NCI-H82 treated with DMSO at 0.1 percent for 48 hours (cell line): ENCODE measurements at regions not wholly inside any gene's neighbourhood (a gene's known extent, or its start where the extent isn't known, plus 50 kb on each side); places are given as distances from the start of the nearest gene placed in this dataset.
"Not testable (repeated sequence)": the region's sequence is repeated elsewhere in the genome, so short reads cannot be mapped to it uniquely, and the experiment has no call there.

Source experiments
- DNase-seq: peaks from one replicate; lab custom pipeline; 2025; ENCODE audit not compliant: unreplicated experiment; lab: John Stamatoyannopoulos, UW

GRCh38 chrX:63581906-63582305, 203.1 kb downstream of the ARHGEF9 start:
- no peak for DNase-seq

- no peak for DNase-seq
These were observed 203.6 kb downstream of the ARHGEF9 start for GRCh38 chrX:63581398-63581797.

GRCh38 chrX:63576533-63576932, 208.5 kb downstream of the ARHGEF9 start:
- DNase-seq: no peak

- not testable (repeated sequence) for DNase-seq
These were observed 209.3 kb downstream of the ARHGEF9 start for GRCh38 chrX:63575700-63576099.

- no peak for DNase-seq
These were observed 215.7 kb upstream of the SPIN4 start for GRCh38 chrX:63566856-63567255.

- DNase-seq: no peak
These were observed 210.3 kb upstream of the SPIN4 start for GRCh38 chrX:63561425-63561824.

- DNase-seq: peak; percentile 84
These were observed 209.6 kb upstream of the SPIN4 start for GRCh38 chrX:63560601-63561218.

- DNase-seq: no peak
These were observed 200.7 kb upstream of the SPIN4 start for GRCh38 chrX:63551856-63552255.

- no peak for DNase-seq
These were observed 179.5 kb upstream of the SPIN4 start for GRCh38 chrX:63530654-63531053.

- no peak for DNase-seq
These were observed 178.8 kb upstream of the SPIN4 start for GRCh38 chrX:63529961-63530360.

GRCh38 chrX:63526863-63527262, 175.7 kb upstream of the SPIN4 start:
- DNase-seq: no peak

GRCh38 chrX:63525491-63525890, 174.4 kb upstream of the SPIN4 start:
- DNase-seq: no peak

GRCh38 chrX:63519368-63519767, 168.2 kb upstream of the SPIN4 start:
- not testable (repeated sequence) for DNase-seq

GRCh38 chrX:63514569-63515080, 163.5 kb upstream of the SPIN4 start:
- no peak for DNase-seq

GRCh38 chrX:63513825-63514568, 162.9 kb upstream of the SPIN4 start:
- DNase-seq: no peak

GRCh38 chrX:63511361-63511760, 160.2 kb upstream of the SPIN4 start:
- no peak for DNase-seq

GRCh38 chrX:63508668-63509067, 157.5 kb upstream of the SPIN4 start:
- no peak for DNase-seq

- DNase-seq: peak; percentile 0
These were observed 155.2 kb upstream of the SPIN4 start for GRCh38 chrX:63506320-63506719.

- DNase-seq: no peak
These were observed 152.4 kb upstream of the SPIN4 start for GRCh38 chrX:63503541-63503940.

- DNase-seq: no peak
These were observed 137.6 kb upstream of the SPIN4 start for GRCh38 chrX:63488546-63489373.

GRCh38 chrX:63475200-63475599, 124.1 kb upstream of the SPIN4 start:
- DNase-seq: no peak

GRCh38 chrX:63471004-63471403, 119.9 kb upstream of the SPIN4 start:
- no peak for DNase-seq
